HG02571 (cell line): ENCODE measurements at regions not wholly inside any gene's neighbourhood (a gene's known extent, or its start where the extent isn't known, plus 50 kb on each side); places are given as distances from the start of the nearest gene placed in this dataset.
A peak's percentile ranks its signal among the peaks of the same experiment; 100 is the strongest.

Experiments
- ATAC-seq: cut with Tn5 transposase; IDR thresholded peaks from one replicate; pipeline ENCODE4 v1.9.1; 2021; ENCODE audit warnings: mild to moderate bottlenecking, moderate library complexity; ENCODE audit not compliant: unreplicated experiment

GRCh38 chr7:17155529-17155928 is 142.9 kb upstream of the AHR start:
- ATAC-seq: no peak

- no peak for ATAC-seq
Observed at GRCh38 chr7:17158261-17158660, 140.2 kb upstream of the AHR start.

GRCh38 chr7:17159500-17160037 is 138.9 kb upstream of the AHR start:
- peak; percentile 87 for ATAC-seq

GRCh38 chr7:17166824-17167379 is 131.6 kb upstream of the AHR start:
- peak; percentile 94 for ATAC-seq

GRCh38 chr7:17168416-17168815 is 130.0 kb upstream of the AHR start:
- no peak for ATAC-seq

- ATAC-seq: no peak
Observed at GRCh38 chr7:17171427-17171826, 127.0 kb upstream of the AHR start.

- ATAC-seq: no peak
Observed at GRCh38 chr7:17176371-17177032, 122.0 kb upstream of the AHR start.

GRCh38 chr7:17178545-17178944 is 119.9 kb upstream of the AHR start:
- ATAC-seq: no peak

- ATAC-seq: no peak
Observed at GRCh38 chr7:17181482-17181881, 117.0 kb upstream of the AHR start.

GRCh38 chr7:17183630-17184328 is 114.7 kb upstream of the AHR start:
- ATAC-seq: no peak

- ATAC-seq: no peak
Observed at GRCh38 chr7:17184805-17185689, 113.4 kb upstream of the AHR start.

GRCh38 chr7:17185690-17186070 is 112.8 kb upstream of the AHR start:
- ATAC-seq: peak; percentile 98

- no peak for ATAC-seq
Observed at GRCh38 chr7:17186745-17187530, 111.5 kb upstream of the AHR start.

GRCh38 chr7:17194656-17195055 is 103.8 kb upstream of the AHR start:
- no peak for ATAC-seq

GRCh38 chr7:17195576-17195975 is 102.9 kb upstream of the AHR start:
- peak; percentile 74 for ATAC-seq

GRCh38 chr7:17205910-17206309 is 92.5 kb upstream of the AHR start:
- ATAC-seq: no peak

- ATAC-seq: no peak
Observed at GRCh38 chr7:17206349-17206905, 92.0 kb upstream of the AHR start.

- no peak for ATAC-seq
Observed at GRCh38 chr7:17207220-17207619, 91.2 kb upstream of the AHR start.

GRCh38 chr7:17209101-17209500 is 89.4 kb upstream of the AHR start:
- ATAC-seq: no peak

- no peak for ATAC-seq
Observed at GRCh38 chr7:17211307-17211836, 87.1 kb upstream of the AHR start.
